HepG2 (cell line): ENCODE measurements at regions not wholly inside any gene's neighbourhood (a gene's known extent, or its start where the extent isn't known, plus 50 kb on each side); places are given as distances from the start of the nearest gene placed in this dataset.

Source experiments
- ATAC-seq: fragments of 200-7000 bp; cut with Tn5 transposase; 3 replicates; pipeline ENCODE4 v1.9.1; 2020; ENCODE audit warnings: mild to moderate bottlenecking, moderate library complexity
- BruUV-seq: library from RNA; stranded (reverse); fragments of 400-500 nt; replicated peaks from 2 replicates; lab custom pipeline; 2021; lab: Mats Ljungman, UMichigan
- CTCF ChIA-PET: fragments of 300-600 bp; formaldehyde crosslinking; extraction: SDS; loops from one replicate; lab custom pipeline; 2021; ENCODE audit warnings: low total read pairs, inconsistent platforms, low intra/inter-chr PET ratio; lab: Yijun Ruan, JAX
- POLR2A ChIA-PET: fragments of 350-600 bp; sonication (Branson Sonifier 250); formaldehyde crosslinking; loops from one replicate; lab custom pipeline; 2020; ENCODE audit warnings: antibody characterized with exemption, inconsistent platforms; lab: Yijun Ruan, JAX
- DNase-seq: peaks from one replicate; pipeline ENCODE4 v3.0.0-alpha.2; 2015; ENCODE audit warnings: low spot score
- FAIRE-seq: peaks from 3 replicates; lab custom pipeline; 2011; peaks lifted over from hg19 to GRCh38; lab: Jason Lieb, UNC
- H2AFZ ChIP-seq: one replicate; pipeline ENCODE4 v1.6.1; 2011; ENCODE audit warnings: low read length, inconsistent platforms
- H3K27ac ChIP-seq: fragments of 300-600 bp; 3 replicates; pipeline ENCODE4 v1.8.0; 2011; ENCODE audit warnings: mixed run types, mild to moderate bottlenecking, mixed read lengths, low read length, inconsistent platforms; ENCODE audit not compliant: insufficient read depth; ENCODE audit errors: extremely low read length
- H3K27me3 ChIP-seq, 2 experiments: fragments of 200-600 bp in 1 of 2; 2 replicates in 1 of 2; 3 replicates in 1 of 2; pipeline versions ENCODE4 v1.6.0 to v1.8.0; 2011; ENCODE audit warnings: low read length in 2 of 2, mild to moderate bottlenecking in 2 of 2, moderate library complexity in 2 of 2, inconsistent platforms in 1 of 2; ENCODE audit not compliant: insufficient read depth in 2 of 2, control insufficient read depth in 1 of 2
- H3K36me3 ChIP-seq, 2 experiments: fragments of 200-600 bp in 1 of 2; replicated peaks in 1 of 2; 2 replicates in 1 of 2; 3 replicates in 1 of 2; pipeline versions ENCODE4 v1.5.1 to v1.8.0; 2011; ENCODE audit warnings: low read length in 2 of 2, inconsistent platforms in 1 of 2; ENCODE audit not compliant: insufficient read depth in 2 of 2, control insufficient read depth in 1 of 2
- H3K4me1 ChIP-seq: 2 replicates; pipeline ENCODE4 v1.5.1; 2012; ENCODE audit warnings: low read length, inconsistent platforms; ENCODE audit not compliant: insufficient read depth
- H3K4me2 ChIP-seq: 2 replicates; pipeline ENCODE4 v1.6.0; 2011; ENCODE audit warnings: low read depth, low read length, inconsistent platforms
- H3K4me3 ChIP-seq, 3 experiments: fragments of 200-600 bp in 1 of 3; sonication (generic), shearing (Covaris generic) in 1 of 3; replicated peaks in 1 of 3; 2 replicates each; pipeline ENCODE4 v1.5.1; 2011 to 2016; ENCODE audit warnings: low read length in 3 of 3, inconsistent platforms in 2 of 3, low read depth in 2 of 3, mild to moderate bottlenecking in 2 of 3, control low read depth in 1 of 3, mixed read lengths in 1 of 3; ENCODE audit not compliant: insufficient read depth in 1 of 3
- H3K79me2 ChIP-seq: one replicate; pipeline ENCODE4 v1.6.1; 2011; ENCODE audit warnings: low read length, inconsistent platforms; ENCODE audit not compliant: insufficient read depth
- H3K9ac ChIP-seq: 2 replicates; pipeline ENCODE4 v1.6.0; 2011; ENCODE audit warnings: mild to moderate bottlenecking, low read depth, low read length, inconsistent platforms; ENCODE audit not compliant: insufficient read depth
- H3K9me3 ChIP-seq: 2 replicates; pipeline ENCODE4 v1.5.1; 2012; ENCODE audit warnings: mild to moderate bottlenecking, low read length
- H4K20me1 ChIP-seq: 2 replicates; pipeline ENCODE4 v1.6.0; 2011; ENCODE audit warnings: inconsistent platforms, mild to moderate bottlenecking, low read length, moderate library complexity; ENCODE audit not compliant: insufficient read depth
- GTF3A ChIP-seq: sonication (generic); formaldehyde crosslinking; conservative IDR thresholded peaks from 2 replicates; pipeline ENCODE4 v1.4.0; 2020; ENCODE audit warnings: mild to moderate bottlenecking, missing genetic modification reagents
- MATR3 ChIP-seq: sonication (generic); formaldehyde crosslinking; IDR thresholded peaks from 2 replicates; pipeline ENCODE4 v1.4.0; 2020; ENCODE audit warnings: missing genetic modification reagents
- ZNF331 ChIP-seq: sonication (generic); formaldehyde crosslinking; IDR thresholded peaks from 2 replicates; pipeline ENCODE4 v1.4.0; 2020; ENCODE audit warnings: missing genetic modification reagents
- ZNF713 ChIP-seq: sonication (generic); formaldehyde crosslinking; IDR thresholded peaks from 2 replicates; pipeline ENCODE4 v1.4.0; 2020; ENCODE audit warnings: mild to moderate bottlenecking, missing genetic modification reagents
- WGBS: methylation state at CpG from one replicate; pipeline ENCODE4 v1.1.6; 2017; ENCODE audit warnings: low lambda C conversion rate; 5-methylcytosine and 5-hydroxymethylcytosine counted together
- in situ Hi-C: cut with HindIII; loops from 2 replicates; pipeline ENCODE4 v1.10.0; 2017; ENCODE audit warnings: low pct_unique_long_range_greater_than_20kb; ENCODE audit not compliant: extremely low pct_ligation_motif_present
- intact Hi-C: fragments of 100-400 bp; cut with micrococcal nuclease; formaldehyde crosslinking; loops from one replicate; pipeline ENCODE4 v1.10.0; 2022; ENCODE audit not compliant: unreplicated experiment
- TF ChIP-seq, protein P1 (sequence below): sonication (generic); formaldehyde crosslinking; IDR thresholded peaks from 2 replicates; pipeline ENCODE4 v1.5.0; 2020; ENCODE audit warnings: mild to moderate bottlenecking, missing genetic modification reagents

DNA sequence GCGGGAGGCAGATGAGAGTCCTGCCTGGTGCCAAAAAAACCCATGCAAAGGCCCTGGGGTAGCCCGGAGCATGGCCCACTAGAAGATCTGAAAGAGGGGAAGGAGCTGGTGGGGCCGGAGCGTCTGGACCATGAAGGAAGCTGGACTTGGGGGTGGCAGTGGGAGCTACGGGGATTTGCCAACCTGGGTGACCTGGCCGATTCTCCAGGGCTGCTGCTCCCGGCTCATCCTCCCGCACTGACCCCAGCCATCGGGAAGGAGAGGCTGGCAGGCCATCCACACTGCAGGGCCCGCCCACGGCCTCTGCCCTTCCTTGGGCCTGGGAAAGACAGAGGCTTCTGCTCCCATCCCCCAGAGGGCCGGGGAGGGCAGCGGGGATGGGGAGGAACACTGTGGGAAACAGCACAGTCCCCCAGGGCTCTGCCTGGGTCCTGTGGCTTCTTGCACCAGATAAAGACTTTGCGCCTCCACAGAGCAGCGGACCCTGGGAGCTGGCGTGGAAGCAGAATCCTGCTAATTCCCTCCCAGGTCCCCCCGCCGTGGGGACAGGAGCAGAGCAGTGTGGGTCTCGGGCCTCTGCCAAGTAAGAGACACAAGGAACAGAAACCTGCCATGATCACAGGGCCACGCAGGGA, 87.1 kb upstream of the LINC01488 start:
- no peaks in the 10 kb centered on the region for H3K36me3 ChIP-seq
- no peaks in the 10 kb centered on the region for H4K20me1 ChIP-seq
- intact Hi-C loops = no loop called here
- peaks cover 9 to 48% of the 10 kb centered on the region in 2 experiments; a peak in 4 of 5 replicates for H3K27me3 ChIP-seq
- H3K9me3 ChIP-seq = no peaks in the 10 kb centered on the region
- H3K4me1 ChIP-seq = 0 out of 2 replicates have a peak, but pooled peaks cover 10% of the 10 kb centered on the region
- POLR2A ChIA-PET = no interaction called here
- H3K4me2 ChIP-seq = no peak overlapping the region
- CTCF ChIA-PET = no interaction called here
- TF ChIP-seq MATR3 (no peak), ZNF713 (no peak), ZNF331 (CRISPR knock-in tag) (no peak)
- ATAC-seq (no peak), DNase-seq (no peak), FAIRE-seq (no peak)
- WGBS = 57% methylated on average over 11 of the region's 20 CpGs
- no peak overlapping the region for H3K27ac ChIP-seq
- no TSS peak for BruUV-seq
- no peak overlapping the region for H3K9ac ChIP-seq
- H3K79me2 ChIP-seq = no peaks in the 10 kb centered on the region
- in situ Hi-C loops = no loop called here
- no peak overlapping the region for H2AFZ ChIP-seq
- no peak overlapping the region for H3K4me3 ChIP-seq

DNA sequence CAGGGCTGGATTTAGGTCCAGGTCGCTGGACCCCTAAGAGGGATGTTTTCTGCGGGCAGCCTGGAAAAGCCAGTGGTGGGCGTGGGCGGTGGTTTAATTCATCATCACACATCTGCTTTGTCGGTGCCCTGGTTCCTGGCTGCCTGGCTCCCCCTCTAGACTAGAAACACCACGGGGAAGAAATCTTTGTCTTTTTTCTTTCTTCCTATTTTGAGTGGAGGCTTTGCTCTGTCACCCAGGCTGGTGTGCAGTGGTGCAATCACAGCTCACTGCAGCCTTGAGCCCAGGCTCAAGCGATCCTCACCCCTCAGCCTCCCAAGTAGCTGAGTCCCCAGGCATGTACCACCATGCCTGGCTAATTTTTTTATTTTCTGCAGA, 86.6 kb upstream of the LINC01488 start:
- Histone ChIP-seq H3K79me2 (no peaks in the 10 kb centered on the region), H3K9me3 (no peaks in the 10 kb centered on the region), H3K4me1 (0 out of 2 replicates have a peak, but pooled peaks cover 10% of the 10 kb centered on the region), H3K4me2 (no peak overlapping the region), H3K36me3 (no peaks in the 10 kb centered on the region), H4K20me1 (no peaks in the 10 kb centered on the region), H3K27ac (no peak overlapping the region), H3K4me3 (no peak overlapping the region), H3K27me3 (peaks cover 9 to 46% of the 10 kb centered on the region in 2 experiments; a peak in 4 of 5 replicates), H2AFZ (no peak overlapping the region), H3K9ac (no peak overlapping the region)
- TF ChIP-seq GTF3A (CRISPR knock-in tag) = no peak
- TF ChIP-seq, protein P1, sequence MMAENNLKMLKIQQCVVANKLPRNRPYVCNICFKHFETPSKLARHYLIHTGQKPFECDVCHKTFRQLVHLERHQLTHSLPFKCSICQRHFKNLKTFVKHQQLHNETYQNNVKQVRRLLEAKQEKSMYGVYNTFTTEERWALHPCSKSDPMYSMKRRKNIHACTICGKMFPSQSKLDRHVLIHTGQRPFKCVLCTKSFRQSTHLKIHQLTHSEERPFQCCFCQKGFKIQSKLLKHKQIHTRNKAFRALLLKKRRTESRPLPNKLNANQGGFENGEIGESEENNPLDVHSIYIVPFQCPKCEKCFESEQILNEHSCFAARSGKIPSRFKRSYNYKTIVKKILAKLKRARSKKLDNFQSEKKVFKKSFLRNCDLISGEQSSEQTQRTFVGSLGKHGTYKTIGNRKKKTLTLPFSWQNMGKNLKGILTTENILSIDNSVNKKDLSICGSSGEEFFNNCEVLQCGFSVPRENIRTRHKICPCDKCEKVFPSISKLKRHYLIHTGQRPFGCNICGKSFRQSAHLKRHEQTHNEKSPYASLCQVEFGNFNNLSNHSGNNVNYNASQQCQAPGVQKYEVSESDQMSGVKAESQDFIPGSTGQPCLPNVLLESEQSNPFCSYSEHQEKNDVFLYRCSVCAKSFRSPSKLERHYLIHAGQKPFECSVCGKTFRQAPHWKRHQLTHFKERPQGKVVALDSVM (CRISPR knock-in tag) = 0 out of 2 replicates have a peak, but pooled peaks have one; percentile 21
- in situ Hi-C loops = no loop called here
- no peak for ATAC-seq
- ChIA-PET CTCF (no interaction called here), POLR2A (no interaction called here)
- intact Hi-C loops = no loop called here
- no peak for FAIRE-seq
- WGBS = 51% methylated on average over 5 of the region's 7 CpGs
- no TSS peak for BruUV-seq
- no peak for DNase-seq
